ENCODE measurements at regions not wholly inside any gene's neighbourhood (a gene's known extent, or its start where the extent isn't known, plus 50 kb on each side); places are given as distances from the start of the nearest gene placed in this dataset.
"Not testable (repeated sequence)": the region's sequence is repeated elsewhere in the genome, so short reads cannot be mapped to it uniquely, and the experiment has no call there.

GRCh38 chr10:57891201-57892006 lies 376.3 kb downstream of the IPMK start:
- Histone ChIP-seq H3K9me2 (ENCODE audit: insufficient read depth, low read length) (no peaks in the 10 kb centered on the region), H3K79me2 (ENCODE audit: insufficient read depth, low read depth, low read length) (no peaks in the 10 kb centered on the region), H3K4me2 (ENCODE audit: low read length) (no peak overlapping the region), H4K20me1 (ENCODE audit: insufficient read depth, low read length) (no peaks in the 10 kb centered on the region), H3K9me3 (ENCODE audit: low read length) (no peaks in the 10 kb centered on the region), H3K4me1 (ENCODE audit: insufficient read depth, low read length, poor library complexity, severe bottlenecking) (no peaks in the 10 kb centered on the region), H3K4me3 (ENCODE audit: low read depth, low read length, poor library complexity, severe bottlenecking) (no peak overlapping the region), H3K36me3 (ENCODE audit: insufficient read depth, low read length) (no peaks in the 10 kb centered on the region), H2AFZ (ENCODE audit: low read length) (no peak overlapping the region), H3K27ac (ENCODE audit: low read depth, low read length, poor library complexity, severe bottlenecking) (no peak overlapping the region)
- TF ChIP-seq EZH2phosphoT487 (IDR thresholded peaks at IDR 0.05; ENCODE audit: borderline replicate concordance, low read depth, low read length) (no peak), CTCF (conservative IDR thresholded peaks at IDR 0.05; ENCODE audit: low read length) (no peak)
- intact Hi-C loops (cut with micrococcal nuclease; ENCODE audit: unreplicated experiment) = no loop called here
- no TSS peak for BruUV-seq (replicated peaks)
- ChIA-PET POLR2A (interaction anchor here (0.7 kb wide), 1 partner anchor 33 kb away, joined by 3 read pairs; no protein-coding TSS in a partner anchor), CTCF (ENCODE audit: unreplicated experiment) (no interaction called here)
- no peak for DNase-seq (ENCODE audit: low spot score)

GRCh38 chr10:57890691-57891090 lies 377.0 kb downstream of the IPMK start:
- H3K27ac ChIP-seq (ENCODE audit: low read depth, low read length, poor library complexity, severe bottlenecking) = no peak overlapping the region
- H3K36me3 ChIP-seq (ENCODE audit: insufficient read depth, low read length) = no peaks in the 10 kb centered on the region
- H3K79me2 ChIP-seq (ENCODE audit: insufficient read depth, low read depth, low read length) = no peaks in the 10 kb centered on the region
- H3K9me3 ChIP-seq (ENCODE audit: low read length) = no peaks in the 10 kb centered on the region
- no peak overlapping the region for H2AFZ ChIP-seq (ENCODE audit: low read length)
- H3K4me2 ChIP-seq (ENCODE audit: low read length) = no peak overlapping the region
- no peak for DNase-seq (ENCODE audit: low spot score)
- H4K20me1 ChIP-seq (ENCODE audit: insufficient read depth, low read length) = no peaks in the 10 kb centered on the region
- no peak for TF ChIP-seq EZH2phosphoT487 (IDR thresholded peaks at IDR 0.05; ENCODE audit: borderline replicate concordance, low read depth, low read length)
- no peak for TF ChIP-seq CTCF (conservative IDR thresholded peaks at IDR 0.05; ENCODE audit: low read length)
- H3K9me2 ChIP-seq (ENCODE audit: insufficient read depth, low read length) = no peaks in the 10 kb centered on the region
- no TSS peak for BruUV-seq (replicated peaks)
- ChIA-PET CTCF (ENCODE audit: unreplicated experiment) (no interaction called here), POLR2A (interaction anchor here (0.7 kb wide), 1 partner anchor 32 kb away, joined by 3 read pairs; no protein-coding TSS in a partner anchor)
- intact Hi-C loops (cut with micrococcal nuclease; ENCODE audit: unreplicated experiment) = no loop called here
- no peak overlapping the region for H3K4me3 ChIP-seq (ENCODE audit: low read depth, low read length, poor library complexity, severe bottlenecking)
- no peaks in the 10 kb centered on the region for H3K4me1 ChIP-seq (ENCODE audit: insufficient read depth, low read length, poor library complexity, severe bottlenecking)

- H3K9me2 ChIP-seq (ENCODE audit: insufficient read depth, low read length); H3K79me2 ChIP-seq (ENCODE audit: insufficient read depth, low read depth, low read length); H3K4me3 ChIP-seq (ENCODE audit: low read depth, low read length, poor library complexity, severe bottlenecking); H3K27ac ChIP-seq (ENCODE audit: low read depth, low read length, poor library complexity, severe bottlenecking); intact Hi-C loops (cut with micrococcal nuclease; ENCODE audit: unreplicated experiment); CTCF ChIA-PET (ENCODE audit: unreplicated experiment); BruUV-seq (replicated peaks); DNase-seq (ENCODE audit: low spot score); H3K4me1 ChIP-seq (ENCODE audit: insufficient read depth, low read length, poor library complexity, severe bottlenecking); H4K20me1 ChIP-seq (ENCODE audit: insufficient read depth, low read length); H3K9me3 ChIP-seq (ENCODE audit: low read length); H3K36me3 ChIP-seq (ENCODE audit: insufficient read depth, low read length); POLR2A ChIA-PET; H2AFZ ChIP-seq (ENCODE audit: low read length); H3K4me2 ChIP-seq (ENCODE audit: low read length): not testable (repeated sequence)
Measured at GRCh38 chr10:57885618-57885968, 382.1 kb downstream of the IPMK start.
